G401 (cell line): ENCODE measurements at regions not wholly inside any gene's neighbourhood (a gene's known extent, or its start where the extent isn't known, plus 50 kb on each side); places are given as distances from the start of the nearest gene placed in this dataset.
"Not testable (repeated sequence)": the region's sequence is repeated elsewhere in the genome, so short reads cannot be mapped to it uniquely, and the experiment has no call there.

Source experiments
- DNase-seq: peaks from one replicate; pipeline ENCODE4 v3.0.0-alpha.2; 2015; ENCODE audit warnings: low spot score
- in situ Hi-C: cut with HindIII; loops from 2 replicates; pipeline ENCODE4 v1.10.0; 2016; ENCODE audit warnings: low sequenced_read_pairs, mixed read lengths

- in situ Hi-C loops, DNase-seq: not testable (repeated sequence)
Observed at GRCh38 chr20:47912786-47913501, 127.7 kb upstream of the SULF2 start.

- in situ Hi-C loops, DNase-seq: not testable (repeated sequence)
Observed at GRCh38 chr20:47912165-47912564, 126.9 kb upstream of the SULF2 start.

DNA sequence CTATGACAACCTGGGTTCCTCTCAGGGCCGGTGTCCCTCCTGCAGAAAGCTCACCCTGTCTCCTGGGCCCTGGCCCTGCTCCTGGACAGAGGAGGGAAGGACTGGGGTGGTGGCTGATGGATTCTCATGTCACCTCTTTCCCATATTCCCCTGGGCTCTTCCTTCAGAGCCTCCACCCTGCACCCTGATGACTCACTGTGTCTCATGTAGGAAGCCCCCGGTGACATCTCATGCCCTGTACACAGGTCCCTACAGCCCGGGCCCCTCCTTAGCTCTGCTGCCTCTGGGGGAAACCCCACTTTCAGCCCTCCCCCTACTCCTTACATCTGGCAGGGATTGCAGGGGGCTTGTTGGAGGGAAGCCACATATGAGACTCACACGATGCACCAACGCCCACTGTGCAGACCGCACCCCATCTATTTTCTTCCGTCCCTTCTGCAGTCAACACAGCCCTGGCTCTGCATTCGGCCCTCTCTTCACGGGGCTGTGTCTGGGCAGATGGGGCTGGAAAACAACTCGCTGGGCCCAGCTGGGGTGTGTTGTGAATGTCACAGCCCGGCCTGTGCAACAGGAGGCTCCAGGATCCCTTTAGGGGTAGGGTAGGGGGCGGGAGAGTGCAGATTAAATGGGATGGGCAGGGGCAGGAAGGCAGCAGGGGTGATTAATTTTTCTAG is 124.6 kb upstream of the SULF2 start:
- DNase-seq, in situ Hi-C loops: not testable (repeated sequence)

GRCh38 chr20:47908361-47909035 is 123.2 kb upstream of the SULF2 start:
- DNase-seq = peak; percentile 50
- in situ Hi-C loops = not testable (repeated sequence)

- DNase-seq, in situ Hi-C loops: not testable (repeated sequence)
Observed at GRCh38 chr20:47907951-47908350, 122.7 kb upstream of the SULF2 start.

GRCh38 chr20:47907031-47907675 is 121.9 kb upstream of the SULF2 start:
- in situ Hi-C loops = no loop called here
- no peak for DNase-seq

- DNase-seq = no peak
- in situ Hi-C loops = no loop called here
Observed at GRCh38 chr20:47906348-47906660, 121.0 kb upstream of the SULF2 start.

- no peak for DNase-seq
- in situ Hi-C loops = no loop called here
Observed at GRCh38 chr20:47905628-47906347, 120.5 kb upstream of the SULF2 start.

- in situ Hi-C loops, DNase-seq: not testable (repeated sequence)
Observed at GRCh38 chr20:47903009-47903408, 117.7 kb upstream of the SULF2 start.

GRCh38 chr20:47899313-47899712 is 114.0 kb upstream of the SULF2 start:
- in situ Hi-C loops, DNase-seq: not testable (repeated sequence)

- no peak for DNase-seq
- in situ Hi-C loops = no loop called here
Observed at GRCh38 chr20:47897461-47897860, 112.2 kb upstream of the SULF2 start.

- DNase-seq, in situ Hi-C loops: not testable (repeated sequence)
Observed at GRCh38 chr20:47892681-47893080, 107.4 kb upstream of the SULF2 start.

DNA sequence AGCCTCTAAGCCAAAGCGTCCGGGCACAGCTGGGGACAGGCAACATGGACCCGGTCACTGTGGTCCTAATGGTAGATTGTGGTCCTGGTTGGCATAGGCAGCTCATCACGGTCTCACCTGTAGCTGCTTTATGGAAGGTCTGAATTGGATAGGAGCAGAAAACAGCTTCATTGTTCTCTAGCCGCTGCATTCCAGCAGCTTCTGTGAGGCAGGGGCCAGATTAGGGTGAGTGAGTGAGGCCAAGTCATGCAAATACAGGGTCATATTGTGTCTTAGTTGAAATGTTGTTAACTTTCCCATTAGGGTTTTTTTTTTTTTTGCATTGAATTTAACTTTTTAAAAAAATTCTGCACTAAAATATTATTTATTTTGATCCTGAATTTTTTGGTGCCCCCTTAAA is 105.4 kb upstream of the SULF2 start:
- in situ Hi-C loops, DNase-seq: not testable (repeated sequence)

DNA sequence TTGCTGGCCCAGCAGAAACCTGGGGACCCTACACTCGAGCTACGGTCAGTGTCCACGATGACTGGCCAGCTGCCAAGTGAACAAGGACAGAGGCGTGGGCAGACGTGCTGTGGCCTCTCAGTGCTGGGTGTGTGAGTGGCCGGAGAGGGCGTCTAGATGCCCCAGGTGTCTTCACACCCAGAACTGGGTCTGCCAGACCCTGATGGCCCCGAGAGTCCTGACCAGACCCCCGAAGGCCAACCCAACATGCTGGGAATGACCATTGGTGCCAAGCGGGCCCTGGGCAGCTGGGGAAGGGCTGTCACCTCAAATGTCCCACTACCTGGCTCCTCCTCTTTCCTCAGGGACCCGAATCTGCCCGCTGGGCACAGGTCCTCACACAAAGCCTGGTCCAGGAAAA is 104.5 kb upstream of the SULF2 start:
- in situ Hi-C loops, DNase-seq: not testable (repeated sequence)

DNA sequence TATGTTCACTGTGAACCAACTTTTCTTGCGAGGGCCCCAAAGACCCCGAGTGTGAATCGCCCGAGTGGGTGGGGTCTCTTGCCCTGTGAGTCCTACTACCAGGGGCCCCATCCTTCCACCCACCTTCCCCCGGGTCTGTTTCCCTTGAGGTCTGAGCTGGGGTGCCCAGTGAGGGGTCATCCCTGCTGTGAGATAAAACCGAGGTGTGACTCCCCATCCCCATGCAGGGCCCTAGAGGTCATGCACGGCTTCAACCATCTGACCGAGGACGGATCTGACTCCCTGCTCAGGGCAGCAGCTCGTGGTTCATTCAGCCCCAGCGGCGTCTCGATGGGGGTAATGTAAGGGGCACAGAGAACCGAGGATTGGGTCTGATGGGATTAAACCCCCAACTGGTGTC is 103.1 kb upstream of the SULF2 start:
- DNase-seq = no peak

GRCh38 chr20:47887477-47888080 is 102.3 kb upstream of the SULF2 start:
- in situ Hi-C loops = no loop called here
- DNase-seq = no peak

More for the DNA sequence above, 103.1 kb upstream of the SULF2 start:
- in situ Hi-C loops = no loop called here

DNA sequence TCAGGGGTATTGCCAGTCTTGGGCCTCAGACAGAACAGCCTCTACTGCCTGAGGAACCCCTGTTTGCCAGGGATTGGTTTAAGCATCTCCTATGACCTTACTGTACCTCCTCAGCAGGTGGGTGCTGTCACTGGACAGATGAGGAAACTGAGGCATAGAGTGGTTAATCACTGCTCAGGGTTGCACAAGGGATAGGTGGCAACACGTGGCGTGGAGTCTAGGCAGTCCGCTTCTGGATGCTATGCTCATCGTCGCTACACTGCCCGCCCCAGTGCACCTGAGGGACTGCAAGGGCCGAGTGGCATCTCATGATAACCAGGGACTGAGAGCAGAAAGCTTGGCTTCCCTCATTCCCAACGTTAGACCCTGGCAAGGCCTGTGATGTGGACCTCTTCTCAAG is 101.8 kb upstream of the SULF2 start:
- in situ Hi-C loops = no loop called here
- DNase-seq = no peak

DNA sequence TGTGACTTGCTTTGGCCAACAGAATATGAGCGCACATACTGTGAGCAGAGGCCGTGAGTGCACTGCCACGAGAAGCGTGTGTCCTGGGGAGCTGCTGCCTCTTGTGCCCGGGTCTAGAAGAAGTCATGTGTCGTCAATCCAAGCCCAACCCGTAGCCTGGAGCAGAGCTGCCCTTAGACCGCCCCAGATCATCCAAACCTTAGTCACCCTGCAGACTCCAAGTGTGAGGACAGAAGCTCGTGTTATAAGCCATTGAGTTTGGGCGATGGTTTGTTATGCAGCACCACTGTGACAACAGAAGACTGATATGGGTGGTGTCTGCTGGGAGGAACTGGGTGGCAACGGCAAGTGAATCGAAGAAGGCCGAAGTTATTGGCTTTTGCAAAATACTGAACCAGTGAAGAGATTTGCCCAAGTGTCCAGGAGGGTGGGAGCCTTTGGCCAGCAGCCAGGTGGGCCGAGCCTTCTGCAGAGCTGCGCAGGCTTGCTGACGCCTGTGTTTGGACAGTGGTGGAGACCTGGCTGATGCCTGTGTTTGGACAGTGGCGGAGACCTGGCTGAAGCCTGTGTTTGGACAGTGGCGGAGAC is 101.3 kb upstream of the SULF2 start:
- no peak for DNase-seq
- in situ Hi-C loops = no loop called here
